SHP77 treated with DMSO at 0.1 percent for 48 hours (cell line): ENCODE measurements at regions not wholly inside any gene's neighbourhood (a gene's known extent, or its start where the extent isn't known, plus 50 kb on each side); places are given as distances from the start of the nearest gene placed in this dataset.

ENCODE experiments used
- DNase-seq: peaks from one replicate; lab custom pipeline; 2025; lab: John Stamatoyannopoulos, UW

- no peak for DNase-seq
Observed at GRCh38 chr10:16352146-16352545, 84.7 kb upstream of the PTER start.

- DNase-seq = no peak
Observed at GRCh38 chr10:16360001-16360400, 76.8 kb upstream of the PTER start.

GRCh38 chr10:16360425-16360824, 76.4 kb upstream of the PTER start:
- no peak for DNase-seq

GRCh38 chr10:16361086-16361485, 75.7 kb upstream of the PTER start:
- DNase-seq = no peak

GRCh38 chr10:16363741-16364140, 73.1 kb upstream of the PTER start:
- no peak for DNase-seq

- DNase-seq = no peak
Observed at GRCh38 chr10:16367621-16368292, 69.1 kb upstream of the PTER start.

GRCh38 chr10:16381083-16381482, 55.7 kb upstream of the PTER start:
- DNase-seq = peak; percentile 24

GRCh38 chr10:16384021-16384420, 52.8 kb upstream of the PTER start:
- no peak for DNase-seq

GRCh38 chr10:16386855-16387254, 50.0 kb upstream of the PTER start:
- no peak for DNase-seq
